H9 (cell line): ENCODE measurements at regions not wholly inside any gene's neighbourhood (a gene's known extent, or its start where the extent isn't known, plus 50 kb on each side); places are given as distances from the start of the nearest gene placed in this dataset.

Experiments used
- DNase-seq: peaks from one replicate; pipeline ENCODE4 v3.0.0-alpha.2; 2017
- H2AFZ ChIP-seq: one replicate; pipeline ENCODE4 v1.6.1; 2013; ENCODE audit warnings: mild to moderate bottlenecking, low read length, control low read depth, moderate library complexity
- H2AK5ac ChIP-seq: 2 replicates; pipeline ENCODE4 v1.6.1; 2013; ENCODE audit warnings: low read length, control low read depth, mixed read lengths; ENCODE audit not compliant: insufficient read length
- H2BK120ac ChIP-seq: one replicate; pipeline ENCODE4 v1.6.1; 2013; ENCODE audit warnings: low read depth, mild to moderate bottlenecking, low read length, control low read depth, inconsistent platforms; ENCODE audit not compliant: poor library complexity, severe bottlenecking
- H2BK12ac ChIP-seq: 2 replicates; pipeline ENCODE4 v1.6.1; 2013; ENCODE audit warnings: low read length, control low read depth, mixed read lengths, low read depth; ENCODE audit not compliant: insufficient read length
- H2BK15ac ChIP-seq: 2 replicates; pipeline ENCODE4 v1.6.1; 2013; ENCODE audit warnings: low read depth, low read length, control low read depth
- H2BK20ac ChIP-seq: one replicate; pipeline ENCODE4 v1.6.1; 2013; ENCODE audit warnings: low read depth, mild to moderate bottlenecking, low read length, control low read depth, inconsistent platforms; ENCODE audit not compliant: poor library complexity, severe bottlenecking
- H2BK5ac ChIP-seq: 2 replicates; pipeline ENCODE4 v1.6.1; 2013; ENCODE audit warnings: low read length, control low read depth, mixed read lengths; ENCODE audit not compliant: insufficient read length
- H3K14ac ChIP-seq: 2 replicates; pipeline ENCODE4 v1.6.1; 2013; ENCODE audit warnings: low read length, control low read depth; ENCODE audit not compliant: insufficient read depth
- H3K18ac ChIP-seq: 2 replicates; pipeline ENCODE4 v1.6.1; 2013; ENCODE audit warnings: low read depth, mild to moderate bottlenecking, mixed read lengths, low read length, control low read depth; ENCODE audit not compliant: insufficient read length
- H3K23ac ChIP-seq: 2 replicates; pipeline ENCODE4 v1.6.1; 2013; ENCODE audit warnings: low read length, control low read depth, mixed read lengths, low read depth; ENCODE audit not compliant: insufficient read length
- H3K23me2 ChIP-seq: 2 replicates; pipeline ENCODE4 v1.6.1; 2013; ENCODE audit warnings: low read depth, mild to moderate bottlenecking, mixed read lengths, low read length, control low read depth; ENCODE audit not compliant: insufficient read length, poor library complexity, severe bottlenecking
- H3K27ac ChIP-seq: 2 replicates; pipeline ENCODE4 v1.5.1; 2013; ENCODE audit warnings: low read length, control low read depth, mixed read lengths, low read depth; ENCODE audit not compliant: insufficient read length
- H3K27me3 ChIP-seq: 2 replicates; pipeline ENCODE4 v1.6.1; 2013; ENCODE audit warnings: low read length, control low read depth, inconsistent platforms; ENCODE audit not compliant: insufficient read depth
- H3K4ac ChIP-seq: 2 replicates; pipeline ENCODE4 v1.6.1; 2013; ENCODE audit warnings: low read depth, mild to moderate bottlenecking, control low read depth, inconsistent platforms, low read length, moderate library complexity
- H3K4me1 ChIP-seq: 2 replicates; pipeline ENCODE4 v1.6.1; 2013; ENCODE audit warnings: low read length, control low read depth, inconsistent platforms; ENCODE audit not compliant: insufficient read depth
- H3K4me2 ChIP-seq: 2 replicates; pipeline ENCODE4 v1.6.1; 2013; ENCODE audit warnings: low read length, control low read depth, mixed read lengths; ENCODE audit not compliant: insufficient read length, insufficient read depth
- H3K56ac ChIP-seq: 2 replicates; pipeline ENCODE4 v1.6.1; 2013; ENCODE audit warnings: low read depth, mild to moderate bottlenecking, mixed read lengths, low read length, control low read depth; ENCODE audit not compliant: insufficient read length
- H3K79me1 ChIP-seq: 2 replicates; pipeline ENCODE4 v1.6.1; 2013; ENCODE audit warnings: low read depth, mild to moderate bottlenecking, moderate library complexity, low read length, control low read depth, inconsistent platforms; ENCODE audit not compliant: insufficient read depth, poor library complexity, severe bottlenecking
- H3K79me2 ChIP-seq: 2 replicates; pipeline ENCODE4 v1.6.1; 2013; ENCODE audit warnings: low read length, control low read depth, inconsistent platforms; ENCODE audit not compliant: insufficient read depth
- H3K9ac ChIP-seq: 2 replicates; pipeline ENCODE4 v1.6.1; 2013; ENCODE audit warnings: low read length, control low read depth, mixed read lengths; ENCODE audit not compliant: insufficient read length; ENCODE audit errors: extremely low read depth
- H3K9me3 ChIP-seq: one replicate; pipeline ENCODE4 v1.6.1; 2013; ENCODE audit warnings: low read depth, low read length, inconsistent platforms; ENCODE audit not compliant: control insufficient read depth
- H3T11ph ChIP-seq: one replicate; pipeline ENCODE4 v1.6.1; 2013; ENCODE audit warnings: mild to moderate bottlenecking, low read length, control low read depth, inconsistent platforms
- H4K20me1 ChIP-seq: one replicate; pipeline ENCODE4 v1.6.1; 2013; ENCODE audit not compliant: control insufficient read depth, insufficient read length, insufficient read depth
- H4K5ac ChIP-seq: 2 replicates; pipeline ENCODE4 v1.6.1; 2013; ENCODE audit warnings: low read depth, mild to moderate bottlenecking, mixed read lengths, low read length, control low read depth; ENCODE audit not compliant: insufficient read length
- H4K8ac ChIP-seq: replicated peaks from 2 replicates; pipeline ENCODE4 v1.6.1; 2013; ENCODE audit warnings: low read length, control low read depth, mixed read lengths, low read depth; ENCODE audit not compliant: insufficient read length
- H4K91ac ChIP-seq: 2 replicates; pipeline ENCODE4 v1.6.1; 2013; ENCODE audit warnings: low read depth, mild to moderate bottlenecking, moderate library complexity, mixed read lengths, low read length, control low read depth; ENCODE audit not compliant: insufficient read length
- H3K27ac Mint-ChIP-seq, 3 experiments: 2 replicates in 2 of 3; 3 replicates in 1 of 3; pipeline ENCODE4 v1.8.0; 2020 to 2021; ENCODE audit warnings: mixed read lengths in 3 of 3, mild to moderate bottlenecking in 1 of 3, moderate library complexity in 1 of 3
- H3K27me3 Mint-ChIP-seq: 2 replicates; pipeline ENCODE4 v1.8.0; 2021; ENCODE audit warnings: low read depth, mild to moderate bottlenecking, moderate library complexity, mixed read lengths
- H3K36me3 Mint-ChIP-seq, 3 experiments: 2 replicates in 2 of 3; 3 replicates in 1 of 3; pipeline ENCODE4 v1.8.0; 2020 to 2021; ENCODE audit warnings: low read depth in 3 of 3, mixed read lengths in 3 of 3; ENCODE audit not compliant: insufficient read depth in 1 of 3
- H3K4me1 Mint-ChIP-seq, 2 experiments: 2 replicates each; pipeline ENCODE4 v1.8.0; 2020; ENCODE audit warnings: mixed read lengths in 2 of 2
- H3K4me3 Mint-ChIP-seq, 2 experiments: 2 replicates in 1 of 2; 3 replicates in 1 of 2; pipeline ENCODE4 v1.8.0; 2020 to 2021; ENCODE audit warnings: mild to moderate bottlenecking in 2 of 2, mixed read lengths in 2 of 2, moderate library complexity in 1 of 2
- H3K9me3 Mint-ChIP-seq, 2 experiments: 2 replicates in 1 of 2; 3 replicates in 1 of 2; pipeline ENCODE4 v1.8.0; 2020; ENCODE audit warnings: mild to moderate bottlenecking in 2 of 2, mixed read lengths in 2 of 2, moderate library complexity in 1 of 2
- CTCF ChIP-seq: fragments of 200-600 bp; sonication (generic); conservative IDR thresholded peaks from 3 replicates; pipeline ENCODE4 v1.8.0; 2021; ENCODE audit warnings: antibody characterized with exemption, mild to moderate bottlenecking

GRCh38 chr17:13797863-13798262 lies 196.1 kb upstream of the HS3ST3A1 start:
- no peaks in the 10 kb centered on the region for H3K23me2 ChIP-seq
- H3K4me2 ChIP-seq = no peak overlapping the region
- H3K4me3 Mint-ChIP-seq = no peak overlapping the region
- no peaks in the 10 kb centered on the region for H3K79me2 ChIP-seq
- H3K4me1 ChIP-seq = no peaks in the 10 kb centered on the region
- no peaks in the 10 kb centered on the region for H4K20me1 ChIP-seq
- H4K8ac ChIP-seq = no peak overlapping the region
- no peak overlapping the region for H3K14ac ChIP-seq
- H3K9me3 Mint-ChIP-seq = peaks cover 0 to 3% of the 10 kb centered on the region in 2 experiments; a peak in 1 of 5 replicates
- no peaks in the 10 kb centered on the region for H3K27me3 Mint-ChIP-seq
- H2BK12ac ChIP-seq = no peak overlapping the region
- no peaks in the 10 kb centered on the region for H3K9me3 ChIP-seq
- no peak overlapping the region for H3K18ac ChIP-seq
- no peak overlapping the region for H2BK20ac ChIP-seq
- H3K27me3 ChIP-seq = no peaks in the 10 kb centered on the region; the same call in 1 of the 2 replicates
- H2BK5ac ChIP-seq = no peak overlapping the region
- no peaks in the 10 kb centered on the region for H3K36me3 Mint-ChIP-seq
- H3K79me1 ChIP-seq = no peaks in the 10 kb centered on the region
- no peak overlapping the region for H2BK15ac ChIP-seq
- H2BK120ac ChIP-seq = no peak overlapping the region
- no peak overlapping the region for H3K23ac ChIP-seq
- no peak for TF ChIP-seq CTCF
- no peak overlapping the region for H2AFZ ChIP-seq
- no peak overlapping the region for H3K27ac Mint-ChIP-seq
- no peak overlapping the region for H4K5ac ChIP-seq
- peaks cover 0 to 2% of the 10 kb centered on the region in 2 experiments; a peak in 1 of 4 replicates for H3K4me1 Mint-ChIP-seq
- DNase-seq = no peak
- no peak overlapping the region for H2AK5ac ChIP-seq
- no peak overlapping the region for H4K91ac ChIP-seq
- H3K56ac ChIP-seq = no peak overlapping the region
- no peak overlapping the region for H3K9ac ChIP-seq
- no peak overlapping the region for H3T11ph ChIP-seq
- H3K27ac ChIP-seq = no peak overlapping the region
- no peak overlapping the region for H3K4ac ChIP-seq
